SH-SY5Y (cell line): ENCODE measurements at regions not wholly inside any gene's neighbourhood (a gene's known extent, or its start where the extent isn't known, plus 50 kb on each side); places are given as distances from the start of the nearest gene placed in this dataset.

Source experiments
- GATA2 ChIP-seq: IDR thresholded peaks from 2 replicates; pipeline ENCODE4 v1.6.1; 2011; ENCODE audit warnings: mild to moderate bottlenecking, low read depth, low read length
- GATA3 ChIP-seq: IDR thresholded peaks from 2 replicates; pipeline ENCODE4 v1.6.1; 2011; ENCODE audit warnings: low read depth, mild to moderate bottlenecking, low read length, moderate library complexity

- no peak for TF ChIP-seq GATA2
- no peak for TF ChIP-seq GATA3
Measured at GRCh38 chr5:74288038-74288437, 352.5 kb downstream of the ENC1 start.
